ENCODE measurements at regions not wholly inside any gene's neighbourhood (a gene's known extent, or its start where the extent isn't known, plus 50 kb on each side); places are given as distances from the start of the nearest gene placed in this dataset.
"Not testable (repeated sequence)": the region's sequence is repeated elsewhere in the genome, so short reads cannot be mapped to it uniquely, and the experiment has no call there.

- peaks cover 12% of the 10 kb centered on the region for H3K4me1 ChIP-seq (ENCODE audit: insufficient read depth, low read length)
- H3K9ac ChIP-seq (ENCODE audit: low read depth, low read length): 0 out of 2 replicates have a peak overlapping the region, but pooled peaks have one; percentile 28
- H3K27ac ChIP-seq (ENCODE audit: low read length): no peak overlapping the region
- H3K9me3 ChIP-seq (ENCODE audit: insufficient read depth, low read depth, low read length): no peaks in the 10 kb centered on the region
- H3K27me3 ChIP-seq (ENCODE audit: insufficient read depth, low read length): no peaks in the 10 kb centered on the region
- no peak overlapping the region for H3K4me3 ChIP-seq (ENCODE audit: low read length)
- H3K36me3 ChIP-seq (ENCODE audit: insufficient read depth, low read depth, low read length): no peaks in the 10 kb centered on the region
These were observed 676.7 kb upstream of the LCORL start for GRCh38 chr4:18698119-18698883.

DNA sequence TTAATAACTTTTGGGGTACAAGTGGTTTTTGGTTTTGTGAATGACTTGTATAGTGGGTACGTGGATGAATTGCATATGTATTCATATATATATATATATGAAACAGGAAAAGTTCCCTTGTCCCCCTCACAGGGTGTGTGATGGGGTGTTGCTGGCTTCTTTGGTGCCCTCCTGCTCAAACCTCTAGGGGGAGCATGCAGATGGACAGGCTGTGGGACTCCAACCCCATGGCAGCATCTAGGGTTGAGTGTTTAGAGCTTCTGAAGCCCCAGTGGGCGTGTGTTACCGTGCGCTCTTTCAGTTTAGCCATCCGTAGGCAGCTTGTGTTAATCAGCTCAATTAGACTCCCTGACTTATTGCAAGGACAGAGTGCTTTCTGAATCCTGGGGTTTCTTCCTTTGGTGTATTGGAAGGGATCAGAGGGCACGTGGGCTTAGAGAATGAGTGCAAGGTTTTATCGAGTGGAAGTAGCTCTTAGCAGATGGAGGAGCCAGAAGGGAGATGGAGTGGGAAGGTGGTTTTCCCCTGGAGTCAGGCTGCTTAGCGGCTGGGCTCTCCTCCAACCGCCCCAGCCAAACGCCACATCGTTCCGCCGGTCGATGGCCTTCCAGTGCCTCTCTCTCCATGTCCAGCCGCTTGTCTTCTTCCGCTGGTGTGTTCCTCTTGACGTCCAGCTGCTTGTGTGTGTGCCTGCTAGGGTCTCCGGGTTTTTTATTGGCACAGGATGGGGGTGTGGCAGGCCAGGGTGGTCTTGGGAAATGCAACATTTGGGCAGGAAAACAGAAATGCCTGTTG, 674.4 kb upstream of the LCORL start:
- H3K36me3 ChIP-seq (ENCODE audit: insufficient read depth, low read depth, low read length): no peaks in the 10 kb centered on the region

DNA sequence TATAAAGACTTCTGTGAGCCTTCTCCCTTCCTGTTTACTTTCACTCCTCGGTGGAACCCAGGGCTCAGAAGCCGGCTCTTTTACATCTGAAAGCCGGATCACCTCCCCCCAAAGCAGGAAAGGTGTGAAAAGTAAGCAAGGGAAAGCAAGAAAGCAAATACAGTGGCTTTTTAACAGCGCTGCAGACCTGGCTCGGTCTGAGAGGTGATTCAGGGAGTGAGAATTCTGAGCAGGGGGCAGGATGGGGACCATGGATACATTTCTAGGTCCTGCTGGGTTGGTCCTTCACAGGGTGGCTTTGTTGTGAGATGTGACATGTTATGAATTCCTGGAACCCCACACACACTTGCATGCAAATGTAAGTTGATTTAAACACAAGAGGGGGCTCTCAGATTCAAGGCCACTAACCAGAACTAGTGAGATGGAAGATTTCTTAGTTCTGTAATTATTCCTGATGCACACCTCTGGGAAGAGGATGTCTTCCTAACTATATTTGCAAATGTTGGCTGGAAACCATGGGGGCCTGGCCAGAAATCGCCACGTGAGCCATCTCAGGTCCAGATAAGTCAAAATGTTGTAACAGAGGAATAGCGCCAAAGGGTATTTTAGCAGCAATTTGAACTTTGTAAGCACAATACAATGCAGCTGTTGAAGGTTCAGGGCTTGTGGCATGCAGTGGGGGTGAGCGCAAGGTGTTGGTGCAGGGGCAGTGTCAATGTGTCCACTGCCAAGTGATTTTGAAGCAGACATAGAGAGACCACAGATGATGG, 670.1 kb upstream of the LCORL start:
- Histone ChIP-seq H3K27ac (ENCODE audit: low read length) (no peak overlapping the region), H3K36me3 (ENCODE audit: insufficient read depth, low read depth, low read length) (no peaks in the 10 kb centered on the region), H3K27me3 (ENCODE audit: insufficient read depth, low read length) (no peaks in the 10 kb centered on the region), H3K9ac (ENCODE audit: low read depth, low read length) (peak overlapping the region; percentile 18; the same call in 1 of the 2 replicates), H3K4me3 (ENCODE audit: low read length) (peak overlapping the region; percentile 6; the same call in 1 of the 2 replicates), H3K4me1 (ENCODE audit: insufficient read depth, low read length) (peaks cover 36% of the 10 kb centered on the region), H3K9me3 (ENCODE audit: insufficient read depth, low read depth, low read length) (no peaks in the 10 kb centered on the region)

More for the DNA sequence above, 674.4 kb upstream of the LCORL start:
- Histone ChIP-seq H3K9ac (ENCODE audit: low read depth, low read length) (no peak overlapping the region), H3K27me3 (ENCODE audit: insufficient read depth, low read length) (no peaks in the 10 kb centered on the region), H3K9me3 (ENCODE audit: insufficient read depth, low read depth, low read length) (no peaks in the 10 kb centered on the region), H3K4me3 (ENCODE audit: low read length) (no peak overlapping the region), H3K4me1 (ENCODE audit: insufficient read depth, low read length) (peaks cover 27% of the 10 kb centered on the region), H3K27ac (ENCODE audit: low read length) (no peak overlapping the region)

GRCh38 chr4:18690291-18690955, 668.9 kb upstream of the LCORL start:
- H3K27ac ChIP-seq (ENCODE audit: low read length): peak overlapping the region; percentile 52
- H3K36me3 ChIP-seq (ENCODE audit: insufficient read depth, low read depth, low read length): no peaks in the 10 kb centered on the region
- peak overlapping the region; percentile 71; the same call in 1 of the 2 replicates for H3K9ac ChIP-seq (ENCODE audit: low read depth, low read length)
- no peaks in the 10 kb centered on the region for H3K27me3 ChIP-seq (ENCODE audit: insufficient read depth, low read length)
- peak overlapping the region; percentile 38; the same call in 1 of the 2 replicates for H3K4me3 ChIP-seq (ENCODE audit: low read length)
- peaks cover 36% of the 10 kb centered on the region for H3K4me1 ChIP-seq (ENCODE audit: insufficient read depth, low read length)
- H3K9me3 ChIP-seq (ENCODE audit: insufficient read depth, low read depth, low read length): no peaks in the 10 kb centered on the region

DNA sequence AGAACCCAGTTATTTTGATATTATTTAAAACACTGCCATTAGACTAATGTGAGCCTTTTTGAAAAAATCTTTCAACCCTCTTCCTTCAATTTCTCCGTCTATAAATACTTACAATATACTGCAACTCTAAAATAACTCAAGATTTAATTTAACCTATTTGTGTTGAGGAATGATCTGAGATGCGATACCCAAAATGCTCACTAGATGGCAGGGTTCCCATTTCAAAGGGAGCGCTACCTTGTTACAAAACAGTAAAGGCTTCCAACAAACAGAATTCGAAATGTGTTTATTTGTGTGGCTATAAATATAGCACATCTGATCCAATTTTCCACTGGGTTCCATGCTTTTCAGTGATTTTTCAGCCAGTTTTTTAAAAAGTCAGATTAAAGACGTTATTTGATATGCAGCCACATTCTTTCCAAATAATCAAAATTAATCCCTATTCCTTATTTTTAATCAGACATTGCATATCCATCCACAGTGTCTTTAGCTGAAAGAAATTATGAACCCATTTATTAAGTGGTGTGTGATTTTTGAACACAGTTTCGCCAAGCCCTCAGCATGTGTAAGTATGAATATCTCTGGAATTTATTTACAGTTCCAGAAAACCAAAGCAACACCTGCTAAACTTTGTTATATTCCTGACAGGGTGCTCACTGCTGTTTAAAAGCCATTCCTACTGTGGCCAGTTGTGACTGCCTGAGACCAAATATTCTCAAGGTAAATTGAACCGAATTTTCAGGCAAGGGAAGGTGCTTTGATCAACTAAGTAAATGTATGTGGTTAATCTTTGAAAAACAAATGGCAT, 668.0 kb upstream of the LCORL start:
- no peaks in the 10 kb centered on the region for H3K27me3 ChIP-seq (ENCODE audit: insufficient read depth, low read length)
- H3K27ac ChIP-seq (ENCODE audit: low read length): peak overlapping the region; percentile 52
- peaks cover 36% of the 10 kb centered on the region for H3K4me1 ChIP-seq (ENCODE audit: insufficient read depth, low read length)
- H3K4me3 ChIP-seq (ENCODE audit: low read length): peak overlapping the region; percentile 38; the same call in 1 of the 2 replicates
- H3K9me3 ChIP-seq (ENCODE audit: insufficient read depth, low read depth, low read length): no peaks in the 10 kb centered on the region
- H3K9ac ChIP-seq (ENCODE audit: low read depth, low read length): peak overlapping the region; percentile 71; the same call in 1 of the 2 replicates
- no peaks in the 10 kb centered on the region for H3K36me3 ChIP-seq (ENCODE audit: insufficient read depth, low read depth, low read length)

DNA sequence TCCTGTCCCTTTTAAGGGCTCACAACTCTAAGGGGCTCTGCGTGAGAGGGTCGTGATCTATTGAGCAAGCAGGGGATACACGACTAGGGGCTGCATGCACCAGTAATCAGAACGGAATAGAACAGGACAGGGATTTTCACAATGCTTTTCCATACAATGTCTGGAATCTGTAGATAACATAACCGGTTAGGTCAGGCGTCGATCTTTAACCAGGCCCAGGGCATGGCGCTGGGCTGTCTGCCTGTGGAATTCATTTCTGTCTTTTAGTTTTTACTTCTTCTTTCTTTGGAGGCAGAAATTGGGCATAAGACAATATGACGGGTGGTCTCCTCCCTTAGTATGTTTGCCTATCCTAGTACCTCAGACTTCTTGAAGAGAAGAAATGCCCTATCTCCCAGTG, 666.8 kb upstream of the LCORL start:
- not testable (repeated sequence) for H3K9me3 ChIP-seq (ENCODE audit: insufficient read depth, low read depth, low read length); H3K36me3 ChIP-seq (ENCODE audit: insufficient read depth, low read depth, low read length); H3K4me3 ChIP-seq (ENCODE audit: low read length); H3K27ac ChIP-seq (ENCODE audit: low read length); H3K9ac ChIP-seq (ENCODE audit: low read depth, low read length); H3K27me3 ChIP-seq (ENCODE audit: insufficient read depth, low read length)
- peaks cover 31% of the 10 kb centered on the region for H3K4me1 ChIP-seq (ENCODE audit: insufficient read depth, low read length)

GRCh38 chr4:18686338-18687037, 664.9 kb upstream of the LCORL start:
- H3K27me3 ChIP-seq (ENCODE audit: insufficient read depth, low read length): no peaks in the 10 kb centered on the region
- no peak overlapping the region for H3K27ac ChIP-seq (ENCODE audit: low read length)
- peaks cover 17% of the 10 kb centered on the region for H3K4me1 ChIP-seq (ENCODE audit: insufficient read depth, low read length)
- no peak overlapping the region for H3K4me3 ChIP-seq (ENCODE audit: low read length)
- no peak overlapping the region for H3K9ac ChIP-seq (ENCODE audit: low read depth, low read length)
- no peaks in the 10 kb centered on the region for H3K9me3 ChIP-seq (ENCODE audit: insufficient read depth, low read depth, low read length)
- no peaks in the 10 kb centered on the region for H3K36me3 ChIP-seq (ENCODE audit: insufficient read depth, low read depth, low read length)

- no peaks in the 10 kb centered on the region for H3K9me3 ChIP-seq (ENCODE audit: insufficient read depth, low read depth, low read length)
These were observed 663.4 kb upstream of the LCORL start for GRCh38 chr4:18684932-18685331.

DNA sequence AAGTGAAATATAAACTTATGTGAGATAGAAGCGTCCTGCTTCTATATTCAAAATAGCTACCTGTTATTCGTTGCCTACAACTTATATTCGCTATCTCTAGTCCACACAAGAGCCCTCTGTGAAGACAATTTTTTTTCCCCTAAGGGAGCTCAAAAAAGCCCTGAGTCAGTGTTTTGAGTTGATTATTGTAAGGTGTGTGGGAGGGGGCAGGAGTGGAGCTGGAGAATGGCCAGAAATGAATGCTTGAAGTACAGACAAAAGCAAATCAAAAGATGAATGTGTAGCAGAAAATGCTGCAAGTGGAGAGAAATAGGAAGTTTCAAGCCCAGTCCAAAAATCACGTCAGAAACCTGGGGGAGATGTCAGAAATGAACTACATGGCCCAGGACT, 655.0 kb upstream of the LCORL start:
- no peaks in the 10 kb centered on the region for H3K9me3 ChIP-seq (ENCODE audit: insufficient read depth, low read depth, low read length)
- H3K9ac ChIP-seq (ENCODE audit: low read depth, low read length): no peak overlapping the region
- H3K27me3 ChIP-seq (ENCODE audit: insufficient read depth, low read length): no peaks in the 10 kb centered on the region
- no peak overlapping the region for H3K27ac ChIP-seq (ENCODE audit: low read length)
- no peaks in the 10 kb centered on the region for H3K36me3 ChIP-seq (ENCODE audit: insufficient read depth, low read depth, low read length)
- no peaks in the 10 kb centered on the region for H3K4me1 ChIP-seq (ENCODE audit: insufficient read depth, low read length)
- H3K4me3 ChIP-seq (ENCODE audit: low read length): no peak overlapping the region

More at GRCh38 chr4:18684932-18685331, 663.4 kb upstream of the LCORL start:
- H3K4me3 ChIP-seq (ENCODE audit: low read length): no peak overlapping the region
- no peaks in the 10 kb centered on the region for H3K27me3 ChIP-seq (ENCODE audit: insufficient read depth, low read length)
- H3K4me1 ChIP-seq (ENCODE audit: insufficient read depth, low read length): peaks cover 5% of the 10 kb centered on the region
- H3K27ac ChIP-seq (ENCODE audit: low read length): no peak overlapping the region
- no peak overlapping the region for H3K9ac ChIP-seq (ENCODE audit: low read depth, low read length)
- no peaks in the 10 kb centered on the region for H3K36me3 ChIP-seq (ENCODE audit: insufficient read depth, low read depth, low read length)
